ENCODE measurements at regions not wholly inside any gene's neighbourhood (a gene's known extent, or its start where the extent isn't known, plus 50 kb on each side); places are given as distances from the start of the nearest gene placed in this dataset.

- Mint-ChIP-seq H3K4me3 (no peak overlapping the region), H3K27me3 (no peaks in the 10 kb centered on the region), H3K27ac (no peak overlapping the region), H3K36me3 (no peaks in the 10 kb centered on the region), H3K4me1 (no peaks in the 10 kb centered on the region), H3K9me3 (no peaks in the 10 kb centered on the region)
- DNase-seq = no peak
Measured at GRCh38 chr13:22642088-22642487, 538.7 kb upstream of the SGCG start.

GRCh38 chr13:22644941-22645340 lies 535.8 kb upstream of the SGCG start:
- H3K4me3 Mint-ChIP-seq = no peak overlapping the region
- no peaks in the 10 kb centered on the region for H3K4me1 Mint-ChIP-seq
- no peaks in the 10 kb centered on the region for H3K36me3 Mint-ChIP-seq
- peaks cover 3% of the 10 kb centered on the region for H3K27me3 Mint-ChIP-seq
- H3K27ac Mint-ChIP-seq = no peak overlapping the region
- no peaks in the 10 kb centered on the region for H3K9me3 Mint-ChIP-seq
- no peak for DNase-seq

GRCh38 chr13:22647156-22647850 lies 533.5 kb upstream of the SGCG start:
- Mint-ChIP-seq H3K36me3 (no peaks in the 10 kb centered on the region), H3K4me3 (no peak overlapping the region), H3K9me3 (no peaks in the 10 kb centered on the region), H3K4me1 (no peaks in the 10 kb centered on the region), H3K27me3 (peaks cover 3% of the 10 kb centered on the region), H3K27ac (no peak overlapping the region)
- no peak for DNase-seq

GRCh38 chr13:22648320-22648801 lies 532.4 kb upstream of the SGCG start:
- H3K4me3 Mint-ChIP-seq = no peak overlapping the region
- no peak for DNase-seq
- H3K27me3 Mint-ChIP-seq = peaks cover 3% of the 10 kb centered on the region
- no peaks in the 10 kb centered on the region for H3K4me1 Mint-ChIP-seq
- H3K9me3 Mint-ChIP-seq = no peaks in the 10 kb centered on the region
- H3K27ac Mint-ChIP-seq = no peak overlapping the region
- no peaks in the 10 kb centered on the region for H3K36me3 Mint-ChIP-seq

GRCh38 chr13:22652796-22653195 lies 528.0 kb upstream of the SGCG start:
- peaks cover under 1% of the 10 kb centered on the region for H3K27me3 Mint-ChIP-seq
- H3K4me1 Mint-ChIP-seq = no peaks in the 10 kb centered on the region
- H3K4me3 Mint-ChIP-seq = no peak overlapping the region
- no peak for DNase-seq
- H3K27ac Mint-ChIP-seq = no peak overlapping the region
- H3K36me3 Mint-ChIP-seq = no peaks in the 10 kb centered on the region
- H3K9me3 Mint-ChIP-seq = no peaks in the 10 kb centered on the region

- no peak for DNase-seq
- Mint-ChIP-seq H3K4me3 (no peak overlapping the region), H3K9me3 (no peaks in the 10 kb centered on the region), H3K36me3 (no peaks in the 10 kb centered on the region), H3K4me1 (no peaks in the 10 kb centered on the region), H3K27me3 (no peaks in the 10 kb centered on the region), H3K27ac (no peak overlapping the region)
Measured at GRCh38 chr13:22653866-22654265, 526.9 kb upstream of the SGCG start.

- no peaks in the 10 kb centered on the region for H3K27me3 Mint-ChIP-seq
Measured at GRCh38 chr13:22655106-22655852, 525.5 kb upstream of the SGCG start.

GRCh38 chr13:22662771-22663170 lies 518.0 kb upstream of the SGCG start:
- no peaks in the 10 kb centered on the region for H3K9me3 Mint-ChIP-seq

More at GRCh38 chr13:22655106-22655852, 525.5 kb upstream of the SGCG start:
- no peaks in the 10 kb centered on the region for H3K36me3 Mint-ChIP-seq
- H3K4me1 Mint-ChIP-seq = no peaks in the 10 kb centered on the region
- no peak for DNase-seq
- H3K27ac Mint-ChIP-seq = no peak overlapping the region
- H3K4me3 Mint-ChIP-seq = no peak overlapping the region
- H3K9me3 Mint-ChIP-seq = no peaks in the 10 kb centered on the region

GRCh38 chr13:22665506-22665905 lies 515.3 kb upstream of the SGCG start:
- no peaks in the 10 kb centered on the region for H3K4me1 Mint-ChIP-seq
- H3K4me3 Mint-ChIP-seq = no peak overlapping the region
- H3K27me3 Mint-ChIP-seq = peaks cover 4% of the 10 kb centered on the region
- DNase-seq = no peak
- H3K36me3 Mint-ChIP-seq = no peaks in the 10 kb centered on the region
- no peak overlapping the region for H3K27ac Mint-ChIP-seq
- H3K9me3 Mint-ChIP-seq = no peaks in the 10 kb centered on the region

More at GRCh38 chr13:22662771-22663170, 518.0 kb upstream of the SGCG start:
- H3K27ac Mint-ChIP-seq = no peak overlapping the region
- peaks cover 4% of the 10 kb centered on the region for H3K27me3 Mint-ChIP-seq
- H3K4me3 Mint-ChIP-seq = no peak overlapping the region
- DNase-seq = no peak
- no peaks in the 10 kb centered on the region for H3K4me1 Mint-ChIP-seq
- H3K36me3 Mint-ChIP-seq = no peaks in the 10 kb centered on the region

- Mint-ChIP-seq H3K4me1 (no peaks in the 10 kb centered on the region), H3K4me3 (no peak overlapping the region), H3K27me3 (no peaks in the 10 kb centered on the region), H3K27ac (no peak overlapping the region), H3K36me3 (no peaks in the 10 kb centered on the region), H3K9me3 (peaks cover 16% of the 10 kb centered on the region)
- no peak for DNase-seq
Measured at GRCh38 chr13:22690756-22691155, 490.0 kb upstream of the SGCG start.

- H3K27ac Mint-ChIP-seq = no peak overlapping the region
- no peaks in the 10 kb centered on the region for H3K27me3 Mint-ChIP-seq
- H3K4me3 Mint-ChIP-seq = no peak overlapping the region
- H3K9me3 Mint-ChIP-seq = peaks cover 13% of the 10 kb centered on the region
- no peak for DNase-seq
- H3K36me3 Mint-ChIP-seq = no peaks in the 10 kb centered on the region
- H3K4me1 Mint-ChIP-seq = no peaks in the 10 kb centered on the region
Measured at GRCh38 chr13:22693691-22694090, 487.1 kb upstream of the SGCG start.

GRCh38 chr13:22696433-22696832 lies 484.3 kb upstream of the SGCG start:
- Mint-ChIP-seq H3K36me3 (no peaks in the 10 kb centered on the region), H3K27ac (no peak overlapping the region), H3K4me3 (no peak overlapping the region), H3K9me3 (peaks cover 13% of the 10 kb centered on the region), H3K27me3 (no peaks in the 10 kb centered on the region), H3K4me1 (no peaks in the 10 kb centered on the region)
- DNase-seq = no peak

- Mint-ChIP-seq H3K27me3 (no peaks in the 10 kb centered on the region), H3K27ac (no peak overlapping the region), H3K9me3 (peaks cover 13% of the 10 kb centered on the region), H3K36me3 (no peaks in the 10 kb centered on the region), H3K4me3 (no peak overlapping the region), H3K4me1 (no peaks in the 10 kb centered on the region)
- no peak for DNase-seq
Measured at GRCh38 chr13:22698467-22698866, 482.3 kb upstream of the SGCG start.

GRCh38 chr13:22700246-22700887 lies 480.4 kb upstream of the SGCG start:
- H3K36me3 Mint-ChIP-seq = no peaks in the 10 kb centered on the region
- peaks cover 6% of the 10 kb centered on the region for H3K9me3 Mint-ChIP-seq
- no peaks in the 10 kb centered on the region for H3K4me1 Mint-ChIP-seq
- H3K27ac Mint-ChIP-seq = no peak overlapping the region
- H3K27me3 Mint-ChIP-seq = no peaks in the 10 kb centered on the region
- no peak overlapping the region for H3K4me3 Mint-ChIP-seq
- no peak for DNase-seq

- H3K36me3 Mint-ChIP-seq = no peaks in the 10 kb centered on the region
- H3K27ac Mint-ChIP-seq = no peak overlapping the region
- no peaks in the 10 kb centered on the region for H3K27me3 Mint-ChIP-seq
- no peak overlapping the region for H3K4me3 Mint-ChIP-seq
- no peaks in the 10 kb centered on the region for H3K4me1 Mint-ChIP-seq
- H3K9me3 Mint-ChIP-seq = peaks cover 2% of the 10 kb centered on the region
- no peak for DNase-seq
Measured at GRCh38 chr13:22703601-22704209, 477.1 kb upstream of the SGCG start.

Measured in activated naive CD8-positive, alpha-beta T cell treated with anti-CD3 and anti-CD28 coated beads for 36 hours (primary cell).